ENCODE measurements at regions not wholly inside any gene's neighbourhood (a gene's known extent, or its start where the extent isn't known, plus 50 kb on each side); places are given as distances from the start of the nearest gene placed in this dataset.

DNA sequence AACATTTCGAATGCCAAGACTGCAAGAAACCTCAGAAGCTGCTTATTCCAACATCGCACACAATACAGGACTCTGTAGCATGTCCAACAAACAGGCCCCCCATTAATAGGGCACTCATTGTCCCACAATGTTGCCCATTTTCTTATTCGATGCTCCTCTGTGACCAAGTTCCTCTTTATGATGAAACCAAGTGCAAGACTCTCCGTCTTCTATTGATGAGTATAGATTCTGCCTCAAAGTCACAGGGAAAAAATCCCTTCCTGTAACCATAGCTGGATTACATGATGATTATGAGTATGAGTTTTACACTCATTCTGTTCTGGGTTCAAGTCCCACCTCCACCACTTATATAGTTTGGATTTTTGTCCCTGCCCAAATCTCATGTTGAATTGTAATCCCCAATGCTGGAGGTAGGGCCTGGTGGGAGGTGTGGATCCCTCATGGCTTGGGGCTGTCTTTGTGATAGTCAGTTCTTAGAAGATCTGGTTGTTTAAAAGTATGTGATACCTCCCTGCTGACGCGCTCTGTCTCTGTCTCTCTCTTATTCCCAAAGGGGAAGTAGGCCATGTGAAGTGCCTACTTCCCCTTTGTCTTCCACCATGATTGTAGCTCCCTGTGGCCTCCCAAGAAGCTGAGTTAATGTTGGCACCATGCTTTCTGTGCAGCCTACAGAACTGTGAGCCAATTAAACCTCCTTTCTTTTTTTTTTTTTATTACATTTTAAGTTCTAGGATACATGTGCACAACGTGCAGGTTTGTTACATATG, 148.7 kb downstream of the OSR1 start:
- TF ChIP-seq TCF12 (IDR thresholded peaks at IDR 0.05; ENCODE audit: low read depth): no peak
- no peak for TF ChIP-seq RAD21 (IDR thresholded peaks at IDR 0.05; ENCODE audit: low read depth)
- no peak for TF ChIP-seq TAF1 (IDR thresholded peaks at IDR 0.05; ENCODE audit: low read depth)
- TF ChIP-seq CEBPB (IDR thresholded peaks at IDR 0.05): no peak
- no peak for TF ChIP-seq TEAD4 (IDR thresholded peaks at IDR 0.05)
- TF ChIP-seq FOXM1 (IDR thresholded peaks at IDR 0.05; ENCODE audit: borderline replicate concordance, low read depth): no peak
- no peak for TF ChIP-seq YY1 (IDR thresholded peaks at IDR 0.05; ENCODE audit: low read depth)
- TF ChIP-seq CREB1 (IDR thresholded peaks at IDR 0.05; ENCODE audit: low read depth): no peak
- TF ChIP-seq, protein P1, sequence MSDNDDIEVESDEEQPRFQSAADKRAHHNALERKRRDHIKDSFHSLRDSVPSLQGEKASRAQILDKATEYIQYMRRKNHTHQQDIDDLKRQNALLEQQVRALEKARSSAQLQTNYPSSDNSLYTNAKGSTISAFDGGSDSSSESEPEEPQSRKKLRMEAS (IDR thresholded peaks at IDR 0.05): no peak
- TF ChIP-seq NFIC (IDR thresholded peaks at IDR 0.05): no peak
- TF ChIP-seq EP300 (IDR thresholded peaks at IDR 0.05; ENCODE audit: borderline replicate concordance): no peak
- TF ChIP-seq, protein P2, sequence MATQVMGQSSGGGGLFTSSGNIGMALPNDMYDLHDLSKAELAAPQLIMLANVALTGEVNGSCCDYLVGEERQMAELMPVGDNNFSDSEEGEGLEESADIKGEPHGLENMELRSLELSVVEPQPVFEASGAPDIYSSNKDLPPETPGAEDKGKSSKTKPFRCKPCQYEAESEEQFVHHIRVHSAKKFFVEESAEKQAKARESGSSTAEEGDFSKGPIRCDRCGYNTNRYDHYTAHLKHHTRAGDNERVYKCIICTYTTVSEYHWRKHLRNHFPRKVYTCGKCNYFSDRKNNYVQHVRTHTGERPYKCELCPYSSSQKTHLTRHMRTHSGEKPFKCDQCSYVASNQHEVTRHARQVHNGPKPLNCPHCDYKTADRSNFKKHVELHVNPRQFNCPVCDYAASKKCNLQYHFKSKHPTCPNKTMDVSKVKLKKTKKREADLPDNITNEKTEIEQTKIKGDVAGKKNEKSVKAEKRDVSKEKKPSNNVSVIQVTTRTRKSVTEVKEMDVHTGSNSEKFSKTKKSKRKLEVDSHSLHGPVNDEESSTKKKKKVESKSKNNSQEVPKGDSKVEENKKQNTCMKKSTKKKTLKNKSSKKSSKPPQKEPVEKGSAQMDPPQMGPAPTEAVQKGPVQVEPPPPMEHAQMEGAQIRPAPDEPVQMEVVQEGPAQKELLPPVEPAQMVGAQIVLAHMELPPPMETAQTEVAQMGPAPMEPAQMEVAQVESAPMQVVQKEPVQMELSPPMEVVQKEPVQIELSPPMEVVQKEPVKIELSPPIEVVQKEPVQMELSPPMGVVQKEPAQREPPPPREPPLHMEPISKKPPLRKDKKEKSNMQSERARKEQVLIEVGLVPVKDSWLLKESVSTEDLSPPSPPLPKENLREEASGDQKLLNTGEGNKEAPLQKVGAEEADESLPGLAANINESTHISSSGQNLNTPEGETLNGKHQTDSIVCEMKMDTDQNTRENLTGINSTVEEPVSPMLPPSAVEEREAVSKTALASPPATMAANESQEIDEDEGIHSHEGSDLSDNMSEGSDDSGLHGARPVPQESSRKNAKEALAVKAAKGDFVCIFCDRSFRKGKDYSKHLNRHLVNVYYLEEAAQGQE (IDR thresholded peaks at IDR 0.05; ENCODE audit: low read depth): no peak
- no peak for TF ChIP-seq EGR1 (IDR thresholded peaks at IDR 0.05)
- TF ChIP-seq, protein P3, sequence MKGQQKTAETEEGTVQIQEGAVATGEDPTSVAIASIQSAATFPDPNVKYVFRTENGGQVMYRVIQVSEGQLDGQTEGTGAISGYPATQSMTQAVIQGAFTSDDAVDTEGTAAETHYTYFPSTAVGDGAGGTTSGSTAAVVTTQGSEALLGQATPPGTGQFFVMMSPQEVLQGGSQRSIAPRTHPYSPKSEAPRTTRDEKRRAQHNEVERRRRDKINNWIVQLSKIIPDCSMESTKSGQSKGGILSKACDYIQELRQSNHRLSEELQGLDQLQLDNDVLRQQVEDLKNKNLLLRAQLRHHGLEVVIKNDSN (IDR thresholded peaks at IDR 0.05): no peak
- no peak for TF ChIP-seq ZBTB7A (IDR thresholded peaks at IDR 0.05; ENCODE audit: low read depth)

DNA sequence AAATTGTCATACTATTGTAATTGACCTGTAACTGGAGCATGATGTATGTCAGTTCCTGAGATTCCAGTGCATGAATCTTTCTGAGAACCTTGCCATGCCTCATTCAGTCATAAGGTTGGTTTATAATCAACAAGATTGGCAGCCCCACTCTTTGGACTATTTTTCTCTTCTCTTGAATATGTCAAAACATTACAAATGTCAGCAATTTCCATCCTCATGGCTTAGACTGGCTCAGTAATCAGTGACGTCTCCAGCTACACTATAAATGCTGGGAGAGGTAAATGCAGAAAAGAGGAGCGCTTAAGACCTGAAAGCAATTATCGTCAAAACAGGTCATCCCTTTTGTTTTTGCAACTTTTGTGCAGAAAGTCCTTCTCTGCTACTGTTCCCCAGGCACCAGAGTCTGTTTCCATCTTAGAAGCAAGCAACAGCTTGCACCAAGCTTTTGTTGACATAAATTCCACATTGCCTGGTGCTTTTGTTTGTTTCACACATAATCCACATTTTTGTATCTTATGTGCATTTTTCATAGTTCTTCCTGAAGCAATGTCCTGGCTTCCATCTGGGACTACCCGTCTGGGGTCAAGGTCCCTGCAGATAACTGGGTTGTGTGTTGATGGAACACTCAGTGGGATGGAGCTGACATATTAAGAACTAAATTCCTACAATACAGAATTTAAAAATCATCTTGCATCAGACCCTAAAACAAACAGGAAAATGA, 149.8 kb downstream of the OSR1 start:
- TF ChIP-seq TCF12 (IDR thresholded peaks at IDR 0.05; ENCODE audit: low read depth) (no peak), CREB1 (IDR thresholded peaks at IDR 0.05; ENCODE audit: low read depth) (no peak), TAF1 (IDR thresholded peaks at IDR 0.05; ENCODE audit: low read depth) (no peak), RAD21 (IDR thresholded peaks at IDR 0.05; ENCODE audit: low read depth) (no peak), CEBPB (IDR thresholded peaks at IDR 0.05) (no peak), EP300 (IDR thresholded peaks at IDR 0.05; ENCODE audit: borderline replicate concordance) (no peak), FOXM1 (IDR thresholded peaks at IDR 0.05; ENCODE audit: borderline replicate concordance, low read depth) (no peak), ZBTB7A (IDR thresholded peaks at IDR 0.05; ENCODE audit: low read depth) (no peak), TEAD4 (IDR thresholded peaks at IDR 0.05) (no peak), NFIC (IDR thresholded peaks at IDR 0.05) (no peak), EGR1 (IDR thresholded peaks at IDR 0.05) (no peak), YY1 (IDR thresholded peaks at IDR 0.05; ENCODE audit: low read depth) (no peak)
- TF ChIP-seq, protein P1 (IDR thresholded peaks at IDR 0.05): no peak
- TF ChIP-seq, protein P2 (IDR thresholded peaks at IDR 0.05; ENCODE audit: low read depth): no peak
- TF ChIP-seq, protein P3 (IDR thresholded peaks at IDR 0.05): no peak

DNA sequence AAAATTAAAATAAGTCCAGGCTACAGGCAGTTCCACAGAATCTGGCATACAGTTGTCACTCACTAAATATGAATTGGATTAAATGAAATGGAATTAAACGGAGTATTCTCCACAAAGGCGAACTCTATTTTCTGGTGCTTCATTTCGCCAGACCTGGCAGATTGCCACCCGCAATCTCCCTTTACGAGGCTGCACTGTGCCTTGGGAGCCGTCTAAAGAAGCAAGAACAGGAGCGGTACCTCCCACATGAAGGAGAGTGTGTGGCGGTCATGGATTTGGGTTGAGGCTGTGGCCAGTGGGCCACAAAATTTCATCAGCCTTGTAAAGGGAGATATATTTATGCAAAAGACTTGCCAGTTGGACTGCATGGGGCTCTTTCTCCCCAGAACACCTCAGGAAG, 151.0 kb downstream of the OSR1 start:
- TF ChIP-seq CEBPB (IDR thresholded peaks at IDR 0.05) (no peak), TAF1 (IDR thresholded peaks at IDR 0.05; ENCODE audit: low read depth) (no peak), FOXM1 (IDR thresholded peaks at IDR 0.05; ENCODE audit: borderline replicate concordance, low read depth) (no peak), EGR1 (IDR thresholded peaks at IDR 0.05) (no peak), CREB1 (IDR thresholded peaks at IDR 0.05; ENCODE audit: low read depth) (no peak)
- TF ChIP-seq, protein P3 (IDR thresholded peaks at IDR 0.05): no peak
- TF ChIP-seq, protein P2 (IDR thresholded peaks at IDR 0.05; ENCODE audit: low read depth): no peak
